HEK293T (cell line): ENCODE measurements at regions not wholly inside any gene's neighbourhood (a gene's known extent, or its start where the extent isn't known, plus 50 kb on each side); places are given as distances from the start of the nearest gene placed in this dataset.

Experiments used
- BHLHE40 ChIP-seq: fragments of 450-650 bp; IDR thresholded peaks from 2 replicates; pipeline ENCODE4 v1.6.1; 2016; ENCODE audit warnings: mild to moderate bottlenecking, moderate library complexity, borderline replicate concordance
- CTBP1 ChIP-seq: fragments of 450-650 bp; IDR thresholded peaks from 2 replicates; pipeline ENCODE4 v1.6.1; 2016; ENCODE audit warnings: borderline replicate concordance
- FOXM1 ChIP-seq: fragments of 450-650 bp; IDR thresholded peaks from 2 replicates; pipeline ENCODE4 v1.6.1; 2017; ENCODE audit warnings: mild to moderate bottlenecking, borderline replicate concordance
- L3MBTL2 ChIP-seq: fragments of 450-650 bp; conservative IDR thresholded peaks from 2 replicates; pipeline ENCODE4 v1.6.1; 2016; ENCODE audit warnings: mild to moderate bottlenecking
- LEF1 ChIP-seq: fragments of 450-650 bp; IDR thresholded peaks from 2 replicates; pipeline ENCODE4 v1.6.1; 2017; ENCODE audit warnings: mild to moderate bottlenecking, borderline replicate concordance
- PKNOX1 ChIP-seq: fragments of 450-650 bp; IDR thresholded peaks from 2 replicates; pipeline ENCODE4 v1.6.1; 2016
- SP1 ChIP-seq: fragments of 450-650 bp; IDR thresholded peaks from 2 replicates; pipeline ENCODE4 v1.6.1; 2017
- SUZ12 ChIP-seq: fragments of 450-650 bp; IDR thresholded peaks from 2 replicates; pipeline ENCODE4 v1.6.1; 2016; ENCODE audit warnings: mild to moderate bottlenecking
- ZNF384 ChIP-seq: fragments of 450-650 bp; IDR thresholded peaks from 2 replicates; pipeline ENCODE4 v1.6.1; 2016

DNA sequence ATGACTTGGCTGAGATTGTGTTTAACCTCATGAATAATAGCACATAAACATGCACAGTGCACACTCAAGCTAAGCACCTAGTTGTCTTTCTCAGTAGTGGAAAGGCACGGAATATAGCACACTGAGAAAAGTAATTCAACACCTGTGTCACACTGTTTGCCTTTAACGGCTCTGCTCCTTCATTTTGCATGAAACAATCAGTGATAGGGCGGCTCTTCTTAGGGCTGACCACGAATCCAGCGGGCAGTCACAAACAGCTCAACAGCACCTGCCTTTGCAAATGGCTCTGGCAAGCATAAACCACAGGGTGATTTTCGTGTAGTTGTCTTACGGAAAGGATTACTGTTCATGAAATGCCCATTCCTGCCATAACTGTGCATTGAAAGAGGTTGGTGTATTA, 954.0 kb upstream of the TENM3 start:
- no peak for TF ChIP-seq ZNF384
- TF ChIP-seq BHLHE40 = no peak
- no peak for TF ChIP-seq CTBP1
- TF ChIP-seq SUZ12 = no peak
- no peak for TF ChIP-seq SP1
- TF ChIP-seq FOXM1 = no peak
- no peak for TF ChIP-seq LEF1
- TF ChIP-seq L3MBTL2 = no peak
- TF ChIP-seq PKNOX1 = no peak
